ENCODE measurements at regions not wholly inside any gene's neighbourhood (a gene's known extent, or its start where the extent isn't known, plus 50 kb on each side); places are given as distances from the start of the nearest gene placed in this dataset.

DNA sequence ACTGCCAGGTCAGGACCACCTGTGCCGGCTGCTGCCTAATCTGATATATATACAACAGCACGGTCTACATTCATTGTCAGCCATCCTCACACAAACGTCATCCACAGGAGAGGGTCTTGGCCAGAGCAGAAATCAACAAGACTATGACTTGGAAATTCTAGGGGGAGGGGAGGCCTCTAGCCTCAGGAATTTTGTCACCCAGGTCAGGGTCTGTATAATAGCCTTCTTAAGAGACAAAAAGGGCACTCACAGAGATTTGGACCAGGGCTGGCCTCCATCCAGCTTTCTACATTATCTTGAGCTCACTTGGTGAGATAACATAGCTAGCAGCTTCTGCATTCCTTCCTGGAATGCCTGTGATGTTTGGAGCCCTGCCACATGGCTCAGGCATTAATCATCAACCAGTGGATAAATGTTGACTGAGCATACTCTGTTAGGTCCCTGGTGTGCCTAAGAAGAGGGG is 50.4 kb upstream of the CTIF start:
- DNase-seq: no peak

DNA sequence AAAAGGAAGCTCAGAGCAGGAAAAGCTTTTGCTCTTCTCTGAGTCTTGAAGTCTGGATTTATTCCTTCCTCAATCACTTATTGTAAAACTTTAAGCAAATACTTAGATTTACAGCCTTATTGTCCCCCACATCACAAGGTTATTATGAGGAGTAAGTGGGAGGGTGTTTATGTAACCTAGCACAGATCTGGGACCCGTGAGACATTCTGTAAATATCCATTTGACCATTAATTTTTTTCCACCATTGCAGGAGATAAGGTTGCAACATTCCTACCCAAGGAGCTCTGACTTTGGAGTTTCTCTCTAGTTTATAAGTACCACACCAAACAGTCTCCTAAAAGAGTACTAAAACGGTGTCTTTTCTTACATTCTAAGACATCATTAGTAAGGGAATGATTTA is 52.1 kb upstream of the CTIF start:
- no peak for DNase-seq

DNA sequence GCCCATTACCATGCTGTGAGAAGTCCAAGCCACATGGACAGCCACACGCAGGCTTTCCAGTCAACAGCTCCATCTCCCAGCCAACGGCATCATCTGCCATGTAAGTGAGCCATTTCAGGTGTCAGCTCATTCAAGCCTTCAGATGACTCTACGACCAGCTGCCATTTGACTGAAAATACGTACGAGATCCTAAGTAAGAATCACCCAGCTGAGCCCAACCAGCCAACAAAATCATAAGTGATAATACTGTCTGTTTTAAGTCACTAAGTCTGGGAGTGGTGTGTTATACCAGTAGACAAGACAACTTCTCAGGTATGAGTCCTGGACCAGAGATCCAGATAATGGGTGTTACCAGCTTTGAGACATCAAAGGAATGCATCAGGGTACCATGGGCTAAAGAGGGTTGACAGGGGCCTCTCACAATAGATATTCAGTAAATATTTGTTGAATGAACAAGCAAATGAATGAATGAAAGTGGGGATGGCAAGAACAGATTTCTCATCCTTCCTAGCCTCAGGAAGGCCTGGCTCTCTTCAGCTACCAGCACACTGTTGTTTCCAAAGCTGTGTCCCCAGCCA is 52.9 kb upstream of the CTIF start:
- no peak for DNase-seq

DNA sequence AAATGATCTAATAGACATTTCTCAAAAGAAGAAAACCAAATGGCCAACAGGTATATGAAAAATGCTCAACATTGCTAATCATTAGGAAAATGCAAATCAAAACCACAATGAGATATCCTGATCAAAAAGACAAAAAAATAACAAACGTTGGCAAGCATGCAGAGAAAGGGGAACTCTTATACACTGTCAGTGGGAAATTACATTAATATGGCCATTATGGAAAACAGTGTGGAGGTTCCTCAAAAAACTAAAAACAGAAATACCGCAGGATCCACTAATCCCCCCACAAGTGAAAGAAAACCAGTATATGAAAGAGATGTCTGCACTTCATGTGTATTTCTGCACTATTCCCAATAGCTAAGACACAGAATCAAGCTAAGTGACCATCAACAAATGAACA is 57.7 kb upstream of the CTIF start:
- DNase-seq: no peak

DNA sequence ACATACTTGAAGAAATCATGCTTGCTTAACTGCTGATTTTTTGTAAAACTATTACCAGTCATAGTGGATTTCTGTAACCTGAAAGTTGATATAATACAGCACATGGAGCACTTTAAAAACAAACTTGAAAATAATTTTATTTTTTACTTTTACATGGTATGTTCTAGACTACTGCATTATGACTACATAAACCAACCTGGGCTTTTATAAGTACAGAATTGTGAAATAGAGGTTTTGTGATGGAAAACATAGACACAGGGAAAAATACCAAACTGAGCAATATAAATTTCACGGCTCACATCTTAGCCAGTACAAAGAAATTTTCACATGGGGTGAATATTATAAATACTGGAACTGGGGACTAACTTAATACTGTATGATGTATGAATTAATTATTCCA is 59.3 kb upstream of the CTIF start:
- DNase-seq: no peak

DNA sequence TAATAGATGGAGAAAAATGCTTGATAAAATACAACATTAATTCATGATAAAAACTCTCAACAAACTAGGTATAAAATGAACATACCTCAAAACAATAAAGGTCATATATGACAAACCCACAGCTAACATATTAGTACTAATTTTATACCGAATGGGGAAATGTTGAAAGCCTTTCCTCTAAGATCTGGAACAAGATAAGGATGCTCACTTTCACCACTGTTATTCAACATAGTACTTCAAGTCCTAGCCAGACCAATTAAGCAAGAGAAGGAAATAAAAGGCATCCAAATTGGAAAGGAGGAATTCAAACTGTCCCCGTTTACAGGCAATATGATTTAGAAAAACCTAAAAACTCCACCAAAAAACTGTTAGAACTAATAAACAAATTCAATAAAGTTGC is 61.5 kb upstream of the CTIF start:
- no peak for DNase-seq

DNA sequence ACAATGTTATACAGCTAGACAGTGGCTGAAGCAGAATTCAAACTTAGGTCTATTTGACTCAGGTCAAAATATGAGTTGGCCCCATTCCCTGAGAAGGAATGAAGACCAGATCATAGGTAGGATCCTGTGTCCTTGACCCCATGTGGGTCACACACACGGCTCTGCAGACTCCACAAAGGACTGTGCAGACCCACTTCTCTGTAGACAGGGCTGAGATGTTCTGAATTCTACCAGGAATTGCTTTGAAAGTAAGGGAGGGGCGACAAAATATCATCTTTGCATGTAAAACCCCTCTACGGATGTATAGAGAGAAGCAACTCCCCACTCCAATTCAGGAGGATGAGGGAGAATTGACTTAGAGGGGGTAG is 62.3 kb upstream of the CTIF start:
- no peak for DNase-seq

DNA sequence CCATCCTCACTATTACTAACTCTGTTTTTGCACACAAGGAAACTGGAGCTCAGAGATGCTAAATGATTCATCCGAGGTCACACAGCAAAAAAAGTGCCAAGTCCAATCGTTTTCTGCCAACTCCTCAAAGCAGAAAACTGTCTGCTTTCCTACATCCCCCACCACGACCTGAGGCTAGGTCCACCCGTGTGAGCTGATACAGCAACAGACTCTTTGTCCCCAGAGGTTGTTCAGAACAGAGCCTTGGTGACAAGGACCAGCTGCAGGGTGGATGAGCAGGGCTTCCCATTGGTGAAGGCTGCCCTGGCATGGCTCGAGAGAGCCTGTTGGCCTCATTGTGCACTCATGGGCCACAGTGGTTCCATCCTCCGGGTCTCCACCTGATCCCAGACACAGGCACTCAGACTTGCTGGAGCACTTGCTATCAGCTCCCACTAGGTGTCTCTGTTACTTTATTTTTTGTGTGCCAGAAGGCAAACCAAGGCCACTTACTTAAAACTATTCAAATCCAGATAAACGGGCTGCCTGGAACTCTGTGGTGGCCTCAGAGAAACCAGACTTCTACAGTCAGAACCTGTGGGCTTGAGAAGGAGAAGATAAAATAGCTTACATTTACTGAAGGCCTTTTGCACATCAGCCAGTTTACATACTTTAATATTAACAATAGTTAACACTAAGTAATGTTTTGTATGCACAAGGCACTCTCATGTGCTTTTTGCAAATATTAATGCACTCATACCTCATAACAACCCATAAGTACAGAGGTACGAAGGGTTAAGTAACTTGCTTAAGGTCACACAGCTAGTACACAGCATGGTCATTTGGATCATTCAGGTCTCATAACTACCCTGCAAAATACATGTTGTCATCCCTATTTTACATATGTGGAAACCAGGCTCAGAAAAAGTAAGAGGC is 62.9 kb upstream of the CTIF start:
- DNase-seq: peak; percentile 18 to 26

DNA sequence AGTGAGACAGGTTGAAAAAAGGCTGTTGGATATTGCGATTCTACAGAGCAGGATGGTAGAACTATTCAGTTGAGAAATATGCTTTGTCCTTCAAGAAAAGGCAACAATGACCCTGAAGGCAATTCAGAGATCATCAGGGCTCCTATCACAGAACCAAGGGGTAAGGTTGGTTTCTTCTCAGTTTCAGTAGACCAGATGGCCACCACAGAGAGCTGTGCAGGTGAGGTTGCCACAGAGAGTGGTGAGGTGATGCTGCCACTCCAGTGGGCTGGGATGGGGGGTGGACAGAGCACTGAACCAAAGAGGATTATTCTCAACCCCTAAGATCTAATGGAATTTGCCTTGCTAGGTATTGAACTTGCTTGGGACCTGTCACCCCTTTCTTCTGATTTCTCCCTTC is 64.6 kb upstream of the ZBTB7C start:
- DNase-seq: no peak

DNA sequence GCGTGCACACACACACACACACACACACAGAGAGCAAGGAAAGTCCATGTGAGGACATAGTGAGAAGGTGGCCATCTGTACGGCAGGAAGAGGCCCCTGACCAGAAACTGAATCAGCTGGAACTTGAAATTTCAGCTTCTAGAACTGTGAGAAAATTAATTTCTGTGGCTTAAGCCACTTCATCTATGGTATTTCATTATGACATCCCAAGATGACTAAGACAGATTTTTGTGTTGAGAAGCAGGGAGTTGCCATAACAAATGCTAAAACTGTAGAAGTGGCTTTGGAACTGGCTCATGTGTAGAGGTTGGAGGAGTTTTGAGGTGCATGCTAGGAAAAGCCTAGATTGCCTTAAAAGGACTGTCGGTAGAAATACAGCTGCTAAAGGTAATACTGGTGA is 63.4 kb upstream of the ZBTB7C start:
- DNase-seq: no peak

DNA sequence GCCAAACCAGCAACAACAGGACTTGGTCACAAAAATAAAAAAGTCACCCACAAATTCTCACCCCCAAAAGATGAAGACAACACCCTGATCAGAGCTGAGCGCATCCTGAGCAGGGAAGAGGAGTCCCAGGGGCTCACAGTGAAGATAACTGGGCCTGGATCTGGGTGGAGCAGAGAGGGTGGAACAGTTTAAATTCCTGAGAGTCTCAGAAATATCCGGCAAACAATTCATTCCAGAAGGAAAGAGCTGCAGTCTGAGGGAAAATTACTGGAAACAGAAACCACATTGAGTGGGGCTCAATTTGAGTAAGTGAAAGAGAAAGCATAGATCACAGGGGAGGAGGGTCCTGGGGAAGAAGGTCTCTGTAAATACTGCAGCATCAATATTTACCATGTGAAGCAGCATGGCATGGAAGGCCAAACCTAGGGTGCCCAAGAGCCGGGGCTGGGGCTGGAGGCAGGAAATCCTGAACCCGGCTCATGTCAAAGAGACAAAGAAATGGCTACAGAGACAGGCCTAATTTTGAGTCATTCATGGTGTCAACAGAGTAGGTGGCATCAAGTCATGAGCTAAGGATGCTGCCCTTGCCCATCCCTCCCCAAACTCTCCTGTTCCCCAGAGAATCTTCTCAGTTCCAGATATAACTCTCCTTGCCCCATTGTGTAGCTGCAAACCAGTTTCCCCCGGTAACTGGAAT is 61.4 kb upstream of the ZBTB7C start:
- no peak for DNase-seq

DNA sequence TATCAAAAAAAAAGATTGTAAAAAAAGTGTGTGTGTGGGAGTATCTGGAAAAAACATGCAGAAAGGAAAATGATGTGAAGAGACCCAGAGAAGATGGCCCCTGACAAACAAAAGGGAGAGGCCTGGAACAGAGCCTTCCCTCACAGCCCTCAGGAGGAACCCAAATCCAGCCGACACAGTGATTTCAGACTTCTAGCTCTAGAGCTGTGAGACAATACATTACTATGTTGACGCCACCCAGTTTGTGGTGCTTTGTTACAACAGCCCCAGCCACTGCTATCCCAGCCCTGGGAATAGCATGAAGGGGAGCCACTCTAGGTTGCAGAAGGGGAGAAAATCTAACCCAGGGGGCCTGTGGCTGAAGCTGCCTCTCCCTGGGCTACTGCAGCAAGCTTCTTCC is 59.0 kb upstream of the ZBTB7C start:
- no peak for DNase-seq

DNA sequence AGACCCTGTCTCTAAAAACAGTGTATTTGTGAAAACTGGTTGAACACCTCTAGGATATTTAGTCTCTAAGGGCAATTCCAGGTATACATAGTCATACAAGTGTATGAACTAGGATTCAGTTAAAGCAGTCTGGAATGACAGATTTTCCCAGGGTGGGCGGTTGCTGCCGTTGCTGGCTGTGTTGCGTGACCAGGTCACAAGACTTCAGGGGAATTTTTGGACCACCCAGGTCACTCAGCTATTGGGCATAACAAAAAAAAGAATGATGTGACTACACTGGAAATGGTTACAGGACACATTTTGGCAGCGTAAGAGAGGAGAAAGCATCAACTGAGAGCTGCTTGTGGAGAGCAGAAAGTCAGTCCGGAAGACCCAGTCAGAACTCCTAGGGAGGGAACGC is 58.0 kb upstream of the ZBTB7C start:
- DNase-seq: no peak

DNA sequence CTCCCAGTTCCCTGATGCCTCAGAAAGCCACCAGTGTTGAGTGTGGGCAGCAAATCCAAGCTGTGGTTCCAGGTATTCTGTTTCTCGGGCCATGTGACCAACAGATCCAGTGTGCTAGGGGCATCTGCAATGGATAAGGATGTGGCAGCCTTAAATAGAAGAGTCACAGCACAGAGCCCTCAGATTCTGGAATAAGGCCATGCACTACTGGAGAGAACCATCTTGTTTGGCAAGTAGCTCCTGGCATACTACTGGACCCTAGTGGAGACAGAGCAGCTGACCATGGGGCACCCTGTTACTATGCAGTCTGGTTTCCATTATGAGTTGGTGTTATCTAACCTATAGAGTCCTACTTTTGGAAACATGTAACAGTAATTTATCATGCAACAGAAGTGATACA is 53.3 kb upstream of the ZBTB7C start:
- DNase-seq: no peak

DNA sequence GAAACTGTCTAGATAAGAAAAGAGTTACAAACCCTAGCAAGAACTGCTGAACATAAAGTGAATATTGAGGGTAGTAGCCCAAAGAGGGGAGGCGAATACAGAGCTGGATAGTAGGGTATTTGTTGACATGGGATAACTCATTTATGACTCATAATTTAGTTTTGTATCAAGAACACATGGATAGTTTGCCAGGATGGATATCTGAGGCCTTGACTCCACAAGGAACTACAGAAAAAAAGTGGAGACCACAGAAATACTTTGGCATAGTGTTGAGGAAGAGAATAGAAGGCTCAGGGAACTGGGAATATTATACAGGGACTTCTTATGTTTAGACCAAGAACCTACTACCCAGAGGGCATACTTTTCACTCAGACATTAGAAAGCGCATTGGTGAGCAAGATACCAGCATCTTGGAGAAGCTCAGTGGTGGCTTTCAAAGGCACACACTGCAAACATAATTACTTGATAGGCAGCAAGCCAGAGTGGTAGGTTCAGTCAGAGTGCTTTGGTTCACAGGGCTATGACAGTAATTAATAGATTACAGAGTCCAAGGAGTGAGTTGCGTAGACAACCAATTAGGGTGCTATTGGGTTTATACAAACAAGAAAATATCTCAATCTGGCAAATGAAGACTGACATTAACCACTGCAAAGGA is 51.9 kb upstream of the ZBTB7C start:
- DNase-seq: no peak

DNA sequence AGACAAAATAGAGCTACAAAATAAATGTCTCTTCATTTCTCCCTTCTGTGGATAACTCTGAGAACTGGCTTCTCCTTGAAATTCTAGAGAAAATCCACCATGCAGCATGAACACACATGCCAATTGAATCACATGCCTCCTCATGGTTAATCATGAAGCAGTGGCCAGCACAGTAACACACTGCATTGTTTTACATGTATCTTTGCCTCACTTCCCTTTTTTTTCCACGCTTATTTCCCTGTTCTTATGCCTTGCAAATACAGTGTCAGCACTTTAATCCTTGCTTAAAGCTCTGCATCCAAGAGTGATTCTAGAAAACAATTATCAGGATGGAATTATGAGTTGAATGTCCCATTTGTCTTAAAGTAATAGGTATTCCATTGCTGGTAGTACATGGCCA is 50.3 kb upstream of the ZBTB7C start:
- DNase-seq: no peak

DNA sequence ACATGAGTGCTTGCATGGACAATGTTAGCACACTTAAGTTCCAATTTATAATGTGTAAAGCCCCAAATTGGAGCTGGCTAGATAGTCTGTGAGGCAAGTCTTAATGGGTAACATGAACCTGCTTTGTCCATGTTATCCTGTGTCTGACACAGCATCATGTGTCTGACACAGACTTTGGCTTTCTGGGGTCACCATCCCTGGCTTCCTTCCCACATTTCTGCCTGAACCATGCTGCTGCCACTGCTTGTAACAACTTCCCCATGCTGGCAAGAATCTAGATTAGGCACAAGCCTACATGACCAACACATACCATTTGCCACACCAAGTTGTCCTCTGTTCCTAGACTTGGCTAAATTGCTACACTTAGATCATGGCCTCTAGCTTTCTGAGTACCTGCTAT is 49.8 kb upstream of the ZBTB7C start:
- DNase-seq: no peak

Data from activated CD4-positive, alpha-beta T cell treated with anti-CD3 and anti-CD28 coated beads, Interleukin-2, amount 50 U/mL, for 48 hours (primary cell).